SK-N-SH (cell line): ENCODE measurements at regions not wholly inside any gene's neighbourhood (a gene's known extent, or its start where the extent isn't known, plus 50 kb on each side); places are given as distances from the start of the nearest gene placed in this dataset.

ENCODE experiments used
- CTCF ChIA-PET: fragments of 300-600, 350-600 bp; formaldehyde crosslinking; extraction: SDS; loops from one replicate; lab custom pipeline; 2021; lab: Yijun Ruan, JAX
- POLR2A ChIA-PET: fragments of 350-600 bp; sonication (Branson Sonifier 250); formaldehyde crosslinking; extraction: SDS; loops from one replicate; lab custom pipeline; 2020; ENCODE audit warnings: antibody characterized with exemption, inconsistent platforms; lab: Yijun Ruan, JAX
- DNase-seq: peaks from one replicate; pipeline ENCODE4 v3.0.0; 2012
- H2AFZ ChIP-seq: fragments of 200-600 bp; sonication (generic); 2 replicates; pipeline ENCODE4 v1.8.1; 2016; ENCODE audit warnings: antibody characterized with exemption, mild to moderate bottlenecking, low read depth
- H3F3A ChIP-seq: fragments of 200-600 bp; sonication (generic); replicated peaks from 2 replicates; pipeline ENCODE3; 2016; ENCODE audit warnings: antibody characterized with exemption, mild to moderate bottlenecking; ENCODE audit not compliant: insufficient read depth
- H3K27ac ChIP-seq, 2 experiments: fragments of 200-500 bp in 1 of 2; fragments of 200-600 bp in 1 of 2; sonication (Bioruptor generic) in 1 of 2; sonication (generic), shearing (Covaris generic) in 1 of 2; 2 replicates each; pipeline versions ENCODE4 v1.5.1 to v1.6.1; 2014 to 2016; ENCODE audit warnings: low read depth in 2 of 2, inconsistent platforms in 1 of 2, low read length in 1 of 2, mild to moderate bottlenecking in 1 of 2, mixed read lengths in 1 of 2
- H3K27me3 ChIP-seq: fragments of 200-600 bp; sonication (generic), shearing (Covaris generic); 2 replicates; pipeline ENCODE4 v1.6.1; 2016; ENCODE audit warnings: mixed run types; ENCODE audit not compliant: insufficient read depth
- H3K36me3 ChIP-seq, 2 experiments: fragments of 200-500 bp in 1 of 2; fragments of 200-600 bp in 1 of 2; sonication (Bioruptor generic) in 1 of 2; sonication (generic) in 1 of 2; replicated peaks in 1 of 2; 2 replicates each; pipeline versions ENCODE3 to v1.5.1; 2014 to 2016; ENCODE audit warnings: low read length in 1 of 2, mild to moderate bottlenecking in 1 of 2; ENCODE audit not compliant: insufficient read depth in 2 of 2, control insufficient read depth in 1 of 2
- H3K4me1 ChIP-seq, 2 experiments: fragments of 200-500 bp in 1 of 2; fragments of 200-600 bp in 1 of 2; sonication (Bioruptor generic) in 1 of 2; sonication (generic), shearing (Covaris generic) in 1 of 2; 2 replicates each; pipeline versions ENCODE4 v1.5.1 to v1.6.1; 2014 to 2016; ENCODE audit warnings: low read depth in 1 of 2, low read length in 1 of 2, mixed run types in 1 of 2; ENCODE audit not compliant: insufficient read depth in 2 of 2, control insufficient read depth in 1 of 2
- H3K4me2 ChIP-seq: fragments of 200-600 bp; sonication (generic), shearing (Covaris generic); 2 replicates; pipeline ENCODE4 v1.6.1; 2017; ENCODE audit warnings: mixed run types
- H3K4me3 ChIP-seq, 2 experiments: fragments of 200-500 bp in 1 of 2; fragments of 200-600 bp in 1 of 2; sonication (Bioruptor generic) in 1 of 2; sonication (generic), shearing (Covaris generic) in 1 of 2; 2 replicates each; pipeline versions ENCODE4 v1.5.1 to v1.8.1; 2014 to 2016; ENCODE audit warnings: low read depth in 2 of 2, inconsistent platforms in 1 of 2, low read length in 1 of 2, mild to moderate bottlenecking in 1 of 2, mixed read lengths in 1 of 2, moderate library complexity in 1 of 2
- H3K79me2 ChIP-seq: fragments of 200-600 bp; sonication (generic); 2 replicates; pipeline ENCODE4 v1.8.1; 2017; ENCODE audit warnings: mild to moderate bottlenecking; ENCODE audit not compliant: insufficient read depth
- H3K9ac ChIP-seq: fragments of 200-600 bp; sonication (generic); 2 replicates; pipeline ENCODE4 v1.6.1; 2017; ENCODE audit warnings: mixed run types
- H3K9me2 ChIP-seq: fragments of 200-600 bp; sonication (generic); 2 replicates; pipeline ENCODE4 v1.6.1; 2017; ENCODE audit warnings: mixed run types
- H3K9me3 ChIP-seq: fragments of 200-600 bp; sonication (generic); 2 replicates; pipeline ENCODE4 v1.6.1; 2017; ENCODE audit warnings: mixed run types, mild to moderate bottlenecking, moderate library complexity
- H4K20me1 ChIP-seq: fragments of 200-600 bp; sonication (generic); 2 replicates; pipeline ENCODE4 v1.6.1; 2017; ENCODE audit warnings: mild to moderate bottlenecking, mixed run types; ENCODE audit not compliant: insufficient read depth
- CHD2 ChIP-seq: fragments of 150-350 bp; IDR thresholded peaks from 2 replicates; pipeline ENCODE4 v1.6.1; 2018; ENCODE audit warnings: low read length; ENCODE audit not compliant: partially characterized antibody
- EZH2phosphoT487 ChIP-seq: fragments of 200-600 bp; sonication (generic); IDR thresholded peaks from 2 replicates; pipeline ENCODE4 v1.6.1; 2017; ENCODE audit warnings: low read depth, mixed run types, mild to moderate bottlenecking, antibody characterized with exemption, moderate library complexity, borderline replicate concordance
- FOSL2 ChIP-seq: IDR thresholded peaks from 2 replicates; pipeline ENCODE4 v1.4.0; 2012; ENCODE audit warnings: low read depth, mild to moderate bottlenecking, moderate library complexity, borderline replicate concordance
- FOXJ3 ChIP-seq: sonication (generic); formaldehyde crosslinking; IDR thresholded peaks from 2 replicates; pipeline ENCODE4 v1.5.1; 2020; ENCODE audit warnings: mild to moderate bottlenecking, missing genetic modification reagents
- GABPA ChIP-seq: IDR thresholded peaks from 2 replicates; pipeline ENCODE4 v1.4.0; 2012; ENCODE audit warnings: low read depth, mild to moderate bottlenecking
- GATA2 ChIP-seq: sonication (generic); formaldehyde crosslinking; IDR thresholded peaks from 2 replicates; pipeline ENCODE4 v1.5.0; 2020; ENCODE audit warnings: mild to moderate bottlenecking, missing genetic modification reagents
- NFIC ChIP-seq: IDR thresholded peaks from 2 replicates; pipeline ENCODE4 v1.4.0; 2012; ENCODE audit warnings: borderline replicate concordance
- NRF1 ChIP-seq: IDR thresholded peaks from 2 replicates; pipeline ENCODE4 v1.6.1; 2012; ENCODE audit warnings: low read depth, mild to moderate bottlenecking, low read length
- POLR2AphosphoS5 ChIP-seq: IDR thresholded peaks from 2 replicates; pipeline ENCODE4 v1.6.1; 2012; ENCODE audit warnings: low read depth, low read length
- RAD21 ChIP-seq: IDR thresholded peaks from 2 replicates; pipeline ENCODE4 v1.6.1; 2012; ENCODE audit warnings: mild to moderate bottlenecking, low read length
- RFX5 ChIP-seq: IDR thresholded peaks from 2 replicates; pipeline ENCODE4 v1.6.1; 2012; ENCODE audit warnings: mild to moderate bottlenecking, improper control_type of control experiment, low read length
- TAF1 ChIP-seq: IDR thresholded peaks from 2 replicates; pipeline ENCODE4 v1.6.1; 2012; ENCODE audit warnings: low read depth, mild to moderate bottlenecking, low read length, moderate library complexity, borderline replicate concordance
- TCF12 ChIP-seq: IDR thresholded peaks from 2 replicates; pipeline ENCODE4 v1.4.0; 2012
- USF1 ChIP-seq: IDR thresholded peaks from 2 replicates; pipeline ENCODE4 v1.4.0; 2012; ENCODE audit warnings: low read depth, borderline replicate concordance
- WGBS: methylation state at CpG from one replicate; pipeline ENCODE4 v1.1.6; 2017; ENCODE audit warnings: low lambda C conversion rate; 5-methylcytosine and 5-hydroxymethylcytosine counted together
- TF ChIP-seq, protein P1 (sequence below): fragments of 200-600 bp; sonication (generic); IDR thresholded peaks from 2 replicates; pipeline ENCODE4 v1.6.1; 2017; ENCODE audit warnings: antibody characterized with exemption, mild to moderate bottlenecking, moderate library complexity
- TF ChIP-seq, protein P2 (sequence below): IDR thresholded peaks from 2 replicates; pipeline ENCODE4 v1.4.0; 2012; ENCODE audit warnings: low read depth, borderline replicate concordance

DNA sequence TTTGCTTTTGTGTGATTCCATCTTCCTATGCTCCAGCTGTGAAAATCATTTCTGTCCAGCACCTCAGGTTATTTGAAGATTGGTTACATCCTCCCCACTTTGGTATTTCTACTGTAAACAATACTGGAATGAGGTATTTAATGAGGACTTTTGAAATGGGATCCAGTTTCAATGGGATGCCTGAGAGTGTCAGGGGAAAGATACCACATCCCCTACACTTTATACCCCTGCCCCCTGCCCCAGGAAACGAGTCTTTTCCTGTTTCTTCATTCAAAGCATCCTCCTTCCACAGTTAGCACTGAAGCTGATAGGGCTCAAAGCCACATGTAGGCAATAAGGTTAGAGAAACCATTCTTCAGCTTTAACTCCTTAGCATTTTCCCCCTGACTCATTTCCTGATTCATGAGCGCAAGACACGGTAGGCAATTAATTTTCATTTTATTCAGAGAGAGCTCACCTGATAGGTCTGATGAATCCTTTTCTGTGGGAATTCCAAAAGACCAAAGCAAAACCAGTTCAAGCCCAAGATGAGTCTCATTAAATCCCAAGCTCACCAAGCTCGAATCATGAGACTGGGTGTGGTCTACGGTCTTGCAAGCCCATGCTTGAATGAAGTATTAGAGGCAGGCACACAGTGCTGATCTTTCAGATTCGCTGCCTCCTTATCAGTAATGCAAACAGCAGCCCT is 143.6 kb upstream of the CRY1 start:
- Histone ChIP-seq H3K4me1 (no peaks in the 10 kb centered on the region; a peak in 1 of 4 replicates), H3F3A (no peaks in the 10 kb centered on the region), H3K27me3 (no peaks in the 10 kb centered on the region), H3K79me2 (no peaks in the 10 kb centered on the region), H3K27ac (no peak overlapping the region), H2AFZ (no peak overlapping the region), H3K4me3 (no peak overlapping the region), H3K9me2 (no peaks in the 10 kb centered on the region), H3K36me3 (no peaks in the 10 kb centered on the region), H3K4me2 (no peak overlapping the region), H3K9ac (no peak overlapping the region), H4K20me1 (no peaks in the 10 kb centered on the region), H3K9me3 (no peaks in the 10 kb centered on the region)
- TF ChIP-seq RFX5 (no peak), FOXJ3 (no peak)
- no peak for DNase-seq
- ChIA-PET POLR2A (no interaction called here), CTCF (interaction anchor here (1.6 to 2.7 kb wide), 3 partner anchors 17 to 370 kb away, joined by 4 to 6 read pairs (median 5); no protein-coding TSS in a partner anchor)
- WGBS: 36% methylated on average over 6 of the region's 6 CpGs

DNA sequence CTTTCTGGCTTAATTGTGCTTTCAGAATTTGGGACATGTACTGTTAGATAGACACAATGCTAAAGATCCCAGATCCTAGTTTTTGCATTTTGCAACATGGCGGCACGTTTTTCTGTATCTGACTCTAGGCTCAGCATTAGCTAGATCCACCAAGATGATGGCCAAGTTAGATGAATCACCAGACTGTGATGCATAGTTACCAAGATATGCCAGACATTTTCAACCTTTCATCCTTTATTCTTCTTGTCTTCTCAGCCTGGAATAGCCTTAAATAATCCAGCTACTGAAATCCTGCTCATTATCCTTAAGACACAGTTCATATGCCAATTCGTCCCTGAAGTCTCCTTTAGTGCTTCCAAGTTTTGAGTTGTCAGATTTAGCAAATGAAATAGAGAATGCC is 144.9 kb upstream of the CRY1 start:
- POLR2A ChIA-PET: no interaction called here
- TF ChIP-seq CHD2 (no peak), FOSL2 (no peak), EZH2phosphoT487 (no peak), NFIC (no peak), USF1 (no peak), GABPA (no peak), NRF1 (no peak), TAF1 (no peak), GATA2 (CRISPR knock-in tag) (no peak), TCF12 (no peak), POLR2AphosphoS5 (no peak), RAD21 (no peak)
- TF ChIP-seq, protein P1, sequence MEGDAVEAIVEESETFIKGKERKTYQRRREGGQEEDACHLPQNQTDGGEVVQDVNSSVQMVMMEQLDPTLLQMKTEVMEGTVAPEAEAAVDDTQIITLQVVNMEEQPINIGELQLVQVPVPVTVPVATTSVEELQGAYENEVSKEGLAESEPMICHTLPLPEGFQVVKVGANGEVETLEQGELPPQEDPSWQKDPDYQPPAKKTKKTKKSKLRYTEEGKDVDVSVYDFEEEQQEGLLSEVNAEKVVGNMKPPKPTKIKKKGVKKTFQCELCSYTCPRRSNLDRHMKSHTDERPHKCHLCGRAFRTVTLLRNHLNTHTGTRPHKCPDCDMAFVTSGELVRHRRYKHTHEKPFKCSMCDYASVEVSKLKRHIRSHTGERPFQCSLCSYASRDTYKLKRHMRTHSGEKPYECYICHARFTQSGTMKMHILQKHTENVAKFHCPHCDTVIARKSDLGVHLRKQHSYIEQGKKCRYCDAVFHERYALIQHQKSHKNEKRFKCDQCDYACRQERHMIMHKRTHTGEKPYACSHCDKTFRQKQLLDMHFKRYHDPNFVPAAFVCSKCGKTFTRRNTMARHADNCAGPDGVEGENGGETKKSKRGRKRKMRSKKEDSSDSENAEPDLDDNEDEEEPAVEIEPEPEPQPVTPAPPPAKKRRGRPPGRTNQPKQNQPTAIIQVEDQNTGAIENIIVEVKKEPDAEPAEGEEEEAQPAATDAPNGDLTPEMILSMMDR: no peak
- TF ChIP-seq, protein P2, sequence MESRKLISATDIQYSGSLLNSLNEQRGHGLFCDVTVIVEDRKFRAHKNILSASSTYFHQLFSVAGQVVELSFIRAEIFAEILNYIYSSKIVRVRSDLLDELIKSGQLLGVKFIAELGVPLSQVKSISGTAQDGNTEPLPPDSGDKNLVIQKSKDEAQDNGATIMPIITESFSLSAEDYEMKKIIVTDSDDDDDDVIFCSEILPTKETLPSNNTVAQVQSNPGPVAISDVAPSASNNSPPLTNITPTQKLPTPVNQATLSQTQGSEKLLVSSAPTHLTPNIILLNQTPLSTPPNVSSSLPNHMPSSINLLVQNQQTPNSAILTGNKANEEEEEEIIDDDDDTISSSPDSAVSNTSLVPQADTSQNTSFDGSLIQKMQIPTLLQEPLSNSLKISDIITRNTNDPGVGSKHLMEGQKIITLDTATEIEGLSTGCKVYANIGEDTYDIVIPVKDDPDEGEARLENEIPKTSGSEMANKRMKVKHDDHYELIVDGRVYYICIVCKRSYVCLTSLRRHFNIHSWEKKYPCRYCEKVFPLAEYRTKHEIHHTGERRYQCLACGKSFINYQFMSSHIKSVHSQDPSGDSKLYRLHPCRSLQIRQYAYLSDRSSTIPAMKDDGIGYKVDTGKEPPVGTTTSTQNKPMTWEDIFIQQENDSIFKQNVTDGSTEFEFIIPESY: no peak
- TF ChIP-seq, all 33 proteins: peak for 0
- H3K27me3 ChIP-seq: no peaks in the 10 kb centered on the region
- no peak overlapping the region for H2AFZ ChIP-seq
- WGBS: 39% methylated on average over 3 of the region's 3 CpGs
- no peaks in the 10 kb centered on the region for H3F3A ChIP-seq
- no peaks in the 10 kb centered on the region for H4K20me1 ChIP-seq
- no peaks in the 10 kb centered on the region for H3K36me3 ChIP-seq
- no peaks in the 10 kb centered on the region; a peak in 1 of 4 replicates for H3K4me1 ChIP-seq
- H3K9me2 ChIP-seq: no peaks in the 10 kb centered on the region
- no peaks in the 10 kb centered on the region for H3K79me2 ChIP-seq
- H3K4me3 ChIP-seq: no peak overlapping the region
- H3K4me2 ChIP-seq: no peak overlapping the region
- no peak for DNase-seq
- no peak overlapping the region for H3K9ac ChIP-seq
- no peaks in the 10 kb centered on the region for H3K9me3 ChIP-seq
- no peak overlapping the region for H3K27ac ChIP-seq
- CTCF ChIA-PET: no interaction called here
